ENCODE measurements at regions not wholly inside any gene's neighbourhood (a gene's known extent, or its start where the extent isn't known, plus 50 kb on each side); places are given as distances from the start of the nearest gene placed in this dataset.

DNA sequence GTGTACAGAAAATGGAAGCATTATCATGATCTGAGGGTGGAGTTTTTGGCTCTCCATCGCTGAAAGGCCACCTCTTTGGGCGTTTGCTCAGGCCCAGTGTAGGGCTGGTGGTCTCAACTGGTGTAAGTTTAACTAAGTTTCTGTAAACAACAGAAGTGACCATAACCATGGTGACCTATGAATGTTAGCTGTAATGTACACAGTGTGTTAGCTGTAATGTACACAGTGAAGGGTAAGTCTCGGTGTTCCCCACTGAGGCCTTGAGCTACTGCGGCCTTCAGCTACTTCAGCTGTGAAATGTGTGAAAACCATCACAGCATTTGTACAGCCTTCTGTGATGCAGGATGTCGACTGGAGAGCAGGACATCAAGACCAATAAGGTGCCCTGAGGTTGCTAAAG is 185.2 kb downstream of the MYLK4 start (continued):
- no peak for TF ChIP-seq ZNF768 (CRISPR knock-in tag; IDR thresholded peaks at IDR 0.05)
- peak; percentile 71; the same call in 1 of the 2 replicates for TF ChIP-seq ZNF556 (CRISPR knock-in tag; IDR thresholded peaks at IDR 0.05; ENCODE audit: borderline replicate concordance)
- TF ChIP-seq HOMEZ (CRISPR knock-in tag; IDR thresholded peaks at IDR 0.05; ENCODE audit: low read depth), result 0 out of 2 replicates have a peak, but pooled peaks have one; percentile 33
- no peak for TF ChIP-seq ZNF639 (CRISPR knock-in tag; conservative IDR thresholded peaks at IDR 0.05)
- TF ChIP-seq FOXK1 (CRISPR knock-in tag; IDR thresholded peaks at IDR 0.05; ENCODE audit: borderline replicate concordance, low read depth), result peak; percentile 81; the same call in 1 of the 2 replicates
- no peak for TF ChIP-seq ZNF7 (CRISPR knock-in tag; IDR thresholded peaks at IDR 0.05)
- peak; percentile 70; the same call in 1 of the 2 replicates for TF ChIP-seq ZFX (CRISPR knock-in tag; IDR thresholded peaks at IDR 0.05; ENCODE audit: low read depth)
- TF ChIP-seq FOSL2 (CRISPR knock-in tag; IDR thresholded peaks at IDR 0.05), result peak; percentile 27; the same call in 1 of the 2 replicates
- no peak for TF ChIP-seq ASH2L (IDR thresholded peaks at IDR 0.05; ENCODE audit: insufficient read length, low read depth, low read length)
- peak; percentile 98 for TF ChIP-seq FOXA3 (CRISPR knock-in tag; IDR thresholded peaks at IDR 0.05)
- TF ChIP-seq ZNF614 (CRISPR knock-in tag; IDR thresholded peaks at IDR 0.05; ENCODE audit: borderline replicate concordance), result peak; percentile 30; the same call in 1 of the 2 replicates
- peak; percentile 40; the same call in 1 of the 2 replicates for TF ChIP-seq IRF2 (CRISPR knock-in tag; IDR thresholded peaks at IDR 0.05)
- 0 out of 2 replicates have a peak, but pooled peaks have one; percentile 59 for TF ChIP-seq BRCA1 (CRISPR knock-in tag; IDR thresholded peaks at IDR 0.05)
- no peak for TF ChIP-seq ZNF850 (CRISPR knock-in tag; conservative IDR thresholded peaks at IDR 0.05)
- TF ChIP-seq ZMYM4 (CRISPR knock-in tag; IDR thresholded peaks at IDR 0.05), result peak; percentile 90
- TF ChIP-seq REL (CRISPR knock-in tag; conservative IDR thresholded peaks at IDR 0.05), result no peak
- TF ChIP-seq XBP1 (CRISPR knock-in tag; IDR thresholded peaks at IDR 0.05), result peak; percentile 68; the same call in 1 of the 2 replicates
- TF ChIP-seq ZSCAN5A (CRISPR knock-in tag; IDR thresholded peaks at IDR 0.05; ENCODE audit: borderline replicate concordance), result peak; percentile 73; the same call in 1 of the 2 replicates
- no peak for TF ChIP-seq POLR2AphosphoS2 (IDR thresholded peaks at IDR 0.05; ENCODE audit: low read depth, low read length)
- TF ChIP-seq PAWR (CRISPR knock-in tag; IDR thresholded peaks at IDR 0.05; ENCODE audit: borderline replicate concordance), result no peak
- peak; percentile 65; the same call in 1 of the 2 replicates for TF ChIP-seq NR2F2 (IDR thresholded peaks at IDR 0.05; ENCODE audit: borderline replicate concordance, low read depth)
- peak; percentile 84 for TF ChIP-seq PITX1 (CRISPR knock-in tag; IDR thresholded peaks at IDR 0.05)
- TF ChIP-seq ZNF431 (CRISPR knock-in tag; IDR thresholded peaks at IDR 0.05; ENCODE audit: borderline replicate concordance, low read depth), result no peak
- 0 out of 2 replicates have a peak, but pooled peaks have one; percentile 28 for TF ChIP-seq ONECUT2 (CRISPR knock-in tag; IDR thresholded peaks at IDR 0.05)
- no peak for TF ChIP-seq NR2C2 (CRISPR knock-in tag; IDR thresholded peaks at IDR 0.05; ENCODE audit: borderline replicate concordance)
- peak; percentile 80 for TF ChIP-seq GATAD2A (CRISPR knock-in tag; IDR thresholded peaks at IDR 0.05)
- no peak for TF ChIP-seq ZMAT5 (CRISPR knock-in tag; IDR thresholded peaks at IDR 0.05; ENCODE audit: borderline replicate concordance, low read depth)
- 0 out of 2 replicates have a peak, but pooled peaks have one; percentile 41 for TF ChIP-seq GATAD1 (CRISPR knock-in tag; IDR thresholded peaks at IDR 0.05)
- TF ChIP-seq SALL2 (CRISPR knock-in tag; IDR thresholded peaks at IDR 0.05), result peak; percentile 30; the same call in 1 of the 2 replicates
